PC-3 (cell line): ENCODE measurements at regions not wholly inside any gene's neighbourhood (a gene's known extent, or its start where the extent isn't known, plus 50 kb on each side); places are given as distances from the start of the nearest gene placed in this dataset.

Experiments used
- ATAC-seq: fragments of 200-7000 bp; cut with Tn5 transposase; 2 replicates; pipeline ENCODE4 v1.9.1; 2020; ENCODE audit warnings: mild to moderate bottlenecking, moderate library complexity
- BruUV-seq: library from RNA; stranded (reverse); fragments of 400-500 nt; replicated peaks from 2 replicates; lab custom pipeline; 2021; lab: Mats Ljungman, UMichigan
- CTCF ChIA-PET: fragments of 300-600 bp; sonication (Branson Sonifier 250); formaldehyde crosslinking; loops from one replicate; lab custom pipeline; 2022; ENCODE audit warnings: antibody characterized with exemption; lab: Charles Lee
- POLR2A ChIA-PET: fragments of 300-600 bp; sonication (Branson Sonifier 250); formaldehyde crosslinking; loops from one replicate; lab custom pipeline; 2022; ENCODE audit warnings: antibody characterized with exemption; ENCODE audit not compliant: unreplicated experiment; lab: Charles Lee
- DNase-seq: peaks from one replicate; pipeline ENCODE4 v3.0.0-alpha.2; 2015
- H2AFZ ChIP-seq: fragments of 300-600 bp; sonication (generic); 2 replicates; pipeline ENCODE4 v1.6.0; 2016; ENCODE audit warnings: antibody characterized with exemption, low read length
- H3F3A ChIP-seq: fragments of 300-600 bp; sonication (generic); one replicate; pipeline ENCODE4 v1.6.0; 2017; ENCODE audit warnings: antibody characterized with exemption, low read length, control low read depth, mild to moderate bottlenecking; ENCODE audit not compliant: unreplicated experiment
- H3K27ac ChIP-seq: fragments of 300-600 bp; sonication (generic); 2 replicates; pipeline ENCODE4 v1.5.1; 2016; ENCODE audit warnings: mild to moderate bottlenecking, low read length
- H3K27me3 ChIP-seq: fragments of 300-600 bp; sonication (generic); 2 replicates; pipeline ENCODE4 v1.6.1; 2016; ENCODE audit warnings: low read length, mixed read lengths
- H3K36me3 ChIP-seq: fragments of 300-600 bp; sonication (generic); 2 replicates; pipeline ENCODE4 v1.6.1; 2016; ENCODE audit warnings: low read depth, mixed run types, low read length, mixed read lengths
- H3K4me1 ChIP-seq: fragments of 300-600 bp; sonication (generic); 2 replicates; pipeline ENCODE4 v1.5.1; 2016; ENCODE audit warnings: low read length; ENCODE audit not compliant: insufficient read depth
- H3K4me2 ChIP-seq: fragments of 300-600 bp; sonication (generic); 2 replicates; pipeline ENCODE4 v1.6.0; 2016; ENCODE audit warnings: low read length
- H3K4me3 ChIP-seq: fragments of 300-600 bp; sonication (generic); 2 replicates; pipeline ENCODE4 v1.5.1; 2016; ENCODE audit warnings: mild to moderate bottlenecking, low read length, mixed read lengths
- H3K79me2 ChIP-seq: fragments of 300-600 bp; sonication (generic); 2 replicates; pipeline ENCODE4 v1.6.1; 2017; ENCODE audit warnings: low read length, mixed read lengths
- H3K9ac ChIP-seq: fragments of 300-600 bp; sonication (generic); 2 replicates; pipeline ENCODE4 v1.6.0; 2016; ENCODE audit warnings: mild to moderate bottlenecking, low read length
- H3K9me2 ChIP-seq: fragments of 300-600 bp; sonication (generic); replicated peaks from 2 replicates; pipeline ENCODE4 v1.6.1; 2016; ENCODE audit warnings: mixed run types, low read length, mixed read lengths
- H3K9me3 ChIP-seq: fragments of 300-600 bp; sonication (generic); 2 replicates; pipeline ENCODE4 v1.6.1; 2016; ENCODE audit warnings: low read length, mixed read lengths
- H4K20me1 ChIP-seq: fragments of 300-600 bp; sonication (generic); 2 replicates; pipeline ENCODE4 v1.6.1; 2016; ENCODE audit warnings: low read length, mixed read lengths
- EZH2 ChIP-seq: fragments of 300-600 bp; sonication (generic); IDR thresholded peaks from one replicate; pipeline ENCODE4 v1.6.1; 2017; ENCODE audit warnings: antibody characterized with exemption, mild to moderate bottlenecking, low read length; ENCODE audit not compliant: unreplicated experiment
- EZH2phosphoT487 ChIP-seq: fragments of 300-600 bp; sonication (generic); IDR thresholded peaks from 2 replicates; pipeline ENCODE4 v1.6.1; 2018; ENCODE audit warnings: mild to moderate bottlenecking, antibody characterized with exemption, low read length, borderline replicate concordance
- intact Hi-C: fragments of 100-400 bp; cut with micrococcal nuclease; formaldehyde crosslinking; loops from 2 replicates; pipeline ENCODE4 v1.9.0; 2023
- TF ChIP-seq, protein P1 (sequence below): fragments of 300-600 bp; sonication (generic); conservative IDR thresholded peaks from 2 replicates; pipeline ENCODE4 v1.5.1; 2017; ENCODE audit warnings: antibody characterized with exemption, low read depth, mild to moderate bottlenecking, low read length

DNA sequence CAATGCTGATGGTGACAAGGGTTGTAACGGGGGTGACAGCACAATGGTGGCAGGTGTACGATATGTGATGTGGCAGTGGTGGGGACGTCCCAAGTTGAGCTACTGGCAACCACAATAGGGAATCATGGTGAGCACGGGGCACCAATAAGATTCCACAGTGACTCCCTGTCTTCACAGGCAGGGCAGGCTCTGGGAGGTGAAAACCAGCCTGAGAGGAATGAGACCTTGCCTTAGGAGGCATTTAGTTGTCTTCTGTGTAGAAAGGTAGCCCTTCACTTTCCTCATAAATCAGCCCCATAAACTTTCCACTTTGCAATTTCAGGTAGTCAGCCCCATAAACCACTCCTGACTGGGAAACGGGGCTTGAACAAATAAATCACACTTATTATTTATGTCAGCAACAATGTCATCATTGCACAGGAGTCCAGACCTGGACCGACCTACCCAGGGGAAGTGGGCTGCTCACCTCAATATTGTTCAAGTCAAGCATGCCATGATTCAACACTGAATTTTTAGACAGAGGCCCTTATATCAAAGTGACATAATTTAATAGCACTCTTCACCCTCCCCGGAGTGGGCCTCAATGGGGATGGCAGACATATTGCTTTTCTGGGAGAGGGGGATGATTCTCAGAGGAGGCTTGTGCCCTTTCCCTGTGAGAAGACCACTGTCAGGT, 150.8 kb downstream of the CDC5L start:
- ATAC-seq, result no peak

DNA sequence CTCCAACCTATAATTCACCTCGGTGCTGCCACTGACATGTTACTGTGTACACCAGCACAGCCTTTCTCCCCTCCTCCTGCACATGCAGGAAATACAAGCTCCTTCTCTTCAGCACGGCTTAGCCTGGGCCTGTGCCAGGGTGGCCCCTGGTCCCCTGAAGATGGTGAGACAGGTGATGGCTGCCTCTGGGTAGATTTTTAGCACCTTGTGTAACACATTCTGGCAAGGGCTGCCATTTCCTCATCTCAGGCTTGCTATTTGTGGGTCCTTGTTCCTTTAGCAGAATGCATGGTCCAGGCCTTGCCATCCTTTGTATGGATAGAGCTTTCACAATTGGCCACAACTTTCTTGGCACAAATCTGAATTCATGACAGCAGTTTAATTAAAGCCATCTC, 151.3 kb downstream of the CDC5L start:
- Histone ChIP-seq H3K4me1 (no peaks in the 10 kb centered on the region), H3K27me3 (no peaks in the 10 kb centered on the region), H3K9me2 (no peaks in the 10 kb centered on the region; the same call in 1 of the 2 replicates), H3K79me2 (no peaks in the 10 kb centered on the region), H4K20me1 (no peaks in the 10 kb centered on the region), H3F3A (no peaks in the 10 kb centered on the region), H3K36me3 (no peaks in the 10 kb centered on the region), H3K9ac (no peak overlapping the region), H2AFZ (no peak overlapping the region), H3K4me3 (no peak overlapping the region), H3K4me2 (no peak overlapping the region), H3K9me3 (no peaks in the 10 kb centered on the region), H3K27ac (no peak overlapping the region)
- POLR2A ChIA-PET, result no interaction called here
- intact Hi-C loops, result no loop called here
- CTCF ChIA-PET, result no interaction called here
- TF ChIP-seq, protein P1, sequence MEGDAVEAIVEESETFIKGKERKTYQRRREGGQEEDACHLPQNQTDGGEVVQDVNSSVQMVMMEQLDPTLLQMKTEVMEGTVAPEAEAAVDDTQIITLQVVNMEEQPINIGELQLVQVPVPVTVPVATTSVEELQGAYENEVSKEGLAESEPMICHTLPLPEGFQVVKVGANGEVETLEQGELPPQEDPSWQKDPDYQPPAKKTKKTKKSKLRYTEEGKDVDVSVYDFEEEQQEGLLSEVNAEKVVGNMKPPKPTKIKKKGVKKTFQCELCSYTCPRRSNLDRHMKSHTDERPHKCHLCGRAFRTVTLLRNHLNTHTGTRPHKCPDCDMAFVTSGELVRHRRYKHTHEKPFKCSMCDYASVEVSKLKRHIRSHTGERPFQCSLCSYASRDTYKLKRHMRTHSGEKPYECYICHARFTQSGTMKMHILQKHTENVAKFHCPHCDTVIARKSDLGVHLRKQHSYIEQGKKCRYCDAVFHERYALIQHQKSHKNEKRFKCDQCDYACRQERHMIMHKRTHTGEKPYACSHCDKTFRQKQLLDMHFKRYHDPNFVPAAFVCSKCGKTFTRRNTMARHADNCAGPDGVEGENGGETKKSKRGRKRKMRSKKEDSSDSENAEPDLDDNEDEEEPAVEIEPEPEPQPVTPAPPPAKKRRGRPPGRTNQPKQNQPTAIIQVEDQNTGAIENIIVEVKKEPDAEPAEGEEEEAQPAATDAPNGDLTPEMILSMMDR, result no peak
- TF ChIP-seq EZH2, result no peak
- no peak for TF ChIP-seq EZH2phosphoT487
- no TSS peak for BruUV-seq
- no peak for DNase-seq
- no peak for ATAC-seq

More for the DNA sequence above, 150.8 kb downstream of the CDC5L start:
- no peaks in the 10 kb centered on the region for H3K4me1 ChIP-seq
- no peaks in the 10 kb centered on the region for H3K36me3 ChIP-seq
- H3K27me3 ChIP-seq, result no peaks in the 10 kb centered on the region
- H4K20me1 ChIP-seq, result no peaks in the 10 kb centered on the region
- no peak overlapping the region for H3K4me3 ChIP-seq
- intact Hi-C loops, result no loop called here
- no TSS peak for BruUV-seq
- H3F3A ChIP-seq, result no peaks in the 10 kb centered on the region
- no peaks in the 10 kb centered on the region; the same call in 1 of the 2 replicates for H3K9me2 ChIP-seq
- ChIA-PET CTCF (no interaction called here), POLR2A (no interaction called here)
- TF ChIP-seq EZH2 (no peak), EZH2phosphoT487 (no peak)
- TF ChIP-seq, protein P1, result no peak
- H3K9me3 ChIP-seq, result no peaks in the 10 kb centered on the region
- DNase-seq, result no peak
- no peak overlapping the region for H3K4me2 ChIP-seq
- H2AFZ ChIP-seq, result no peak overlapping the region
- H3K9ac ChIP-seq, result no peak overlapping the region
- H3K27ac ChIP-seq, result no peak overlapping the region
- no peaks in the 10 kb centered on the region for H3K79me2 ChIP-seq

DNA sequence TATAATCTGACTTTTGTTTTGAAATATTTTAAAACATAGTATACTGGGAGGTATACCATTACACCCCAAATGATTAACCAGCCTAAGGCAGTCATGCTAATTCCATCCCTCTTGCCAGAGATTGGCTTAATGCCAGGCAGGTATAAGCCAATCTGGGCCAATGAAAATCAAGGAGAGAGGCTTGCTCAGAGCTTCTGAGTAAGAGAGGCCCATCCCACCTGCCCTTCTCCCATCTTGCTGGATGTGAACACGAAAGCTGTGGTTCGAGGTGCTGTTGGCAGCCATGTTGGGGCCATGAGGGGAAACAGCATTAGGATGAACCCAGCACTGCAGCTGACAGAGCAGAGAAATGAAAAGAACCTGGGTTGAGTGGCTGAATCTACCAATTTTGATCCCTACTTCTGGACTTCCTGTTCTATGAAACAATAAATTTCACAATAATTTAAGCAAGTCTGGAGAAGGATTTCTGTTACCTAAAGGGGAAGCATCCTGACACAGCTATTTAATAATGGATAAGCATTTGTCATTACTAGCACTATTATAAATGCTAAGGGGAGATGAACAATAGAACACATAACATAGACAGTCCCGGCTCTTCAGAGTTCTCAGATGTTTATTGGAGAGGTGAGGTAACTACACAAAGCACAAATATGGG, 152.3 kb downstream of the CDC5L start:
- H3F3A ChIP-seq, result no peaks in the 10 kb centered on the region
- no peak overlapping the region for H3K4me2 ChIP-seq
- intact Hi-C loops, result no loop called here
- DNase-seq (no peak), ATAC-seq (no peak)
- TF ChIP-seq, protein P1, result no peak
- TF ChIP-seq EZH2 (no peak), EZH2phosphoT487 (no peak)
- no peak overlapping the region for H3K9ac ChIP-seq
- H2AFZ ChIP-seq, result no peak overlapping the region
- H3K9me3 ChIP-seq, result no peaks in the 10 kb centered on the region
- no peaks in the 10 kb centered on the region for H3K79me2 ChIP-seq
- POLR2A ChIA-PET, result interaction anchor here (0.7 kb wide), 1 partner anchor 402 kb away, joined by 3 read pairs; no protein-coding TSS in a partner anchor
- BruUV-seq, result no TSS peak
- no peaks in the 10 kb centered on the region for H3K36me3 ChIP-seq
- H3K9me2 ChIP-seq, result no peaks in the 10 kb centered on the region; the same call in 1 of the 2 replicates
- no peaks in the 10 kb centered on the region for H3K4me1 ChIP-seq
- no peaks in the 10 kb centered on the region for H3K27me3 ChIP-seq
- H4K20me1 ChIP-seq, result no peaks in the 10 kb centered on the region
- no peak overlapping the region for H3K4me3 ChIP-seq
- CTCF ChIA-PET, result no interaction called here
- H3K27ac ChIP-seq, result no peak overlapping the region
